Body of pancreas (tissue), 4 donors: ENCODE measurements at regions not wholly inside any gene's neighbourhood (a gene's known extent, or its start where the extent isn't known, plus 50 kb on each side); places are given as distances from the start of the nearest gene placed in this dataset.
A peak's percentile ranks its signal among the peaks of the same experiment; 100 is the strongest.

ENCODE experiments used
- ATAC-seq: fragments of 150-250 bp; one replicate; pipeline ENCODE4 v1.9.1; 2016
- DNase-seq, 4 donors: peaks; one replicate each; pipeline ENCODE4 v3.0.0-alpha.2; 2019
- H3K27ac ChIP-seq, 4 donors: fragments of 200-600 bp; sonication (generic); 1 replicate in 3 of 4; 2 replicates in 1 of 4; pipeline versions ENCODE4 v1.5.1 to v1.6.1; 2016 to 2019; ENCODE audit warnings: mild to moderate bottlenecking in 1 of 4, mixed read lengths in 1 of 4, moderate library complexity in 1 of 4
- H3K27me3 ChIP-seq, 2 donors: fragments of 200-600 bp; sonication (generic); one replicate each; pipeline ENCODE4 v1.6.0; 2016; ENCODE audit warnings: mild to moderate bottlenecking in 1 of 2
- H3K36me3 ChIP-seq, 2 donors: fragments of 200-600 bp; sonication (generic); replicated peaks in 1 of 2; 2 replicates each; pipeline ENCODE4 v1.5.1; 2016; ENCODE audit warnings: low read depth in 2 of 2; ENCODE audit not compliant: insufficient read depth in 1 of 2
- H3K4me1 ChIP-seq: fragments of 200-600 bp; sonication (generic); one replicate; pipeline ENCODE4 v1.6.0; 2016
- H3K4me3 ChIP-seq, 2 donors: fragments of 200-600 bp; sonication (generic); 1 replicate in 1 of 2; 2 replicates in 1 of 2; pipeline ENCODE4 v1.5.1; 2016 to 2019
- H3K9me3 ChIP-seq, 3 donors: fragments of 200-600 bp; sonication (generic); 1 replicate in 2 of 3; 2 replicates in 1 of 3; pipeline ENCODE4 v1.5.1; 2016
- CTCF ChIP-seq, 7 experiments: fragments of 450-650 bp in 4 of 7; fragments of 200-600 bp in 3 of 7; sonication (generic) in 3 of 7; IDR thresholded peaks; one replicate each; pipeline ENCODE4 v1.5.1; 2016 to 2019; ENCODE audit warnings: antibody characterized with exemption in 7 of 7
- POLR2A ChIP-seq, 3 donors: fragments of 450-650 bp; IDR thresholded peaks; one replicate each; pipeline ENCODE4 v1.6.1; 2016; ENCODE audit warnings: antibody characterized with exemption in 3 of 3, mild to moderate bottlenecking in 2 of 3
- WGBS, 2 donors: methylation state at CpG; one replicate each; pipeline ENCODE4 v1.1.5; 2017; 5-methylcytosine and 5-hydroxymethylcytosine counted together
- intact Hi-C: fragments of 100-400 bp; cut with DNase I; formaldehyde crosslinking; loops from one replicate; pipeline ENCODE4 v1.15.1; 2023

GRCh38 chr10:88101666-88102065 is 238.2 kb downstream of the PTEN start:
- DNase-seq, result no peak
- no peak for TF ChIP-seq POLR2A (IDR thresholded peaks at IDR 0.05)
- TF ChIP-seq CTCF (IDR thresholded peaks at IDR 0.05), result no peak
- Histone ChIP-seq H3K36me3 (no peaks in the 10 kb centered on the region), H3K4me3 (no peak overlapping the region), H3K27ac (no peak overlapping the region), H3K27me3 (no peaks in the 10 kb centered on the region), H3K4me1 (no peaks in the 10 kb centered on the region), H3K9me3 (no peaks in the 10 kb centered on the region)
- no peak for ATAC-seq
- intact Hi-C loops, result no loop called here
- 94% methylated on average over 2 of the region's 2 CpGs for WGBS, 2 donors

GRCh38 chr10:88103576-88103975 is 240.2 kb downstream of the PTEN start:
- Histone ChIP-seq H3K36me3 (no peaks in the 10 kb centered on the region), H3K27me3 (no peaks in the 10 kb centered on the region), H3K27ac (no peak overlapping the region), H3K4me3 (no peak overlapping the region), H3K4me1 (no peaks in the 10 kb centered on the region), H3K9me3 (no peaks in the 10 kb centered on the region)
- intact Hi-C loops, result no loop called here
- ATAC-seq (no peak), DNase-seq (no peak)
- TF ChIP-seq CTCF (IDR thresholded peaks at IDR 0.05) (no peak), POLR2A (IDR thresholded peaks at IDR 0.05) (no peak)

- 88 to 90% methylated on average over 2 of the region's 2 CpGs for WGBS, 2 donors
- H3K4me3 ChIP-seq, result no peak overlapping the region
- ATAC-seq (no peak), DNase-seq (no peak)
- no peaks in the 10 kb centered on the region for H3K9me3 ChIP-seq
- no peaks in the 10 kb centered on the region for H3K27me3 ChIP-seq
- H3K27ac ChIP-seq, result no peak overlapping the region
- intact Hi-C loops, result no loop called here
- no peaks in the 10 kb centered on the region for H3K36me3 ChIP-seq
- TF ChIP-seq CTCF (IDR thresholded peaks at IDR 0.05) (no peak), POLR2A (IDR thresholded peaks at IDR 0.05) (no peak)
- H3K4me1 ChIP-seq, result no peaks in the 10 kb centered on the region
Measured at GRCh38 chr10:88104223-88104622, 240.8 kb downstream of the PTEN start.

GRCh38 chr10:88106366-88106765 is 242.9 kb downstream of the PTEN start:
- Histone ChIP-seq H3K27ac (peak overlapping the region in 1 of 4 donors; percentile 11), H3K9me3 (no peaks in the 10 kb centered on the region), H3K36me3 (no peaks in the 10 kb centered on the region), H3K27me3 (no peaks in the 10 kb centered on the region), H3K4me3 (no peak overlapping the region), H3K4me1 (no peaks in the 10 kb centered on the region)
- no peak for TF ChIP-seq CTCF (IDR thresholded peaks at IDR 0.05)
- no peak for TF ChIP-seq POLR2A (IDR thresholded peaks at IDR 0.05)
- WGBS, 2 donors, result 87 to 90% methylated on average over 2 of the region's 2 CpGs
- intact Hi-C loops, result no loop called here
- ATAC-seq (no peak), DNase-seq (no peak)

- Histone ChIP-seq H3K27me3 (no peaks in the 10 kb centered on the region), H3K27ac (no peak overlapping the region), H3K9me3 (no peaks in the 10 kb centered on the region), H3K4me1 (no peaks in the 10 kb centered on the region), H3K4me3 (no peak overlapping the region), H3K36me3 (no peaks in the 10 kb centered on the region)
- intact Hi-C loops, result no loop called here
- DNase-seq (no peak), ATAC-seq (no peak)
- WGBS, 2 donors, result 85 to 98% methylated on average over 4 of the region's 4 CpGs
- no peak for TF ChIP-seq CTCF (IDR thresholded peaks at IDR 0.05)
- TF ChIP-seq POLR2A (IDR thresholded peaks at IDR 0.05), result no peak
Measured at GRCh38 chr10:88107296-88108097, 244.1 kb downstream of the PTEN start.
